ENCODE measurements at regions not wholly inside any gene's neighbourhood (a gene's known extent, or its start where the extent isn't known, plus 50 kb on each side); places are given as distances from the start of the nearest gene placed in this dataset.

DNA sequence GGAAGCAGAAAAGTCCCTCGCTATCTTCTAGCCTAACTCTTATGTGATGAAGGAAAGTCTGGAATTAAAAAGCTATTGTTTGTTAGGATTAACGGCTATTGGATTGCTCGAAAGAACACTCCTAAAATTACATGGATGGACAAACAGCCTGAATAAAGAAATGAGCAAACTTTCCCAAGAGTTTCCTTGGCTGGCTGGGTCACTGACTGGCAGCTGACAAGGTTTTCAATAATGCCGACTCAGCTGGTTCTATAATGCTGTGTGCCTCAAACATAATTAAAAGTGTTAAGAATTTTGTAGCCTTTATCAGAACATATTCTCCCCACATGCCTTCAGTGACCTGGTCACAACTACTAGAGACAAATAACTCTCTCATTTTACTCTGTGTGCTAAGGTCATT is 142.9 kb upstream of the ADAMTS9 start:
- TF ChIP-seq, protein P1, sequence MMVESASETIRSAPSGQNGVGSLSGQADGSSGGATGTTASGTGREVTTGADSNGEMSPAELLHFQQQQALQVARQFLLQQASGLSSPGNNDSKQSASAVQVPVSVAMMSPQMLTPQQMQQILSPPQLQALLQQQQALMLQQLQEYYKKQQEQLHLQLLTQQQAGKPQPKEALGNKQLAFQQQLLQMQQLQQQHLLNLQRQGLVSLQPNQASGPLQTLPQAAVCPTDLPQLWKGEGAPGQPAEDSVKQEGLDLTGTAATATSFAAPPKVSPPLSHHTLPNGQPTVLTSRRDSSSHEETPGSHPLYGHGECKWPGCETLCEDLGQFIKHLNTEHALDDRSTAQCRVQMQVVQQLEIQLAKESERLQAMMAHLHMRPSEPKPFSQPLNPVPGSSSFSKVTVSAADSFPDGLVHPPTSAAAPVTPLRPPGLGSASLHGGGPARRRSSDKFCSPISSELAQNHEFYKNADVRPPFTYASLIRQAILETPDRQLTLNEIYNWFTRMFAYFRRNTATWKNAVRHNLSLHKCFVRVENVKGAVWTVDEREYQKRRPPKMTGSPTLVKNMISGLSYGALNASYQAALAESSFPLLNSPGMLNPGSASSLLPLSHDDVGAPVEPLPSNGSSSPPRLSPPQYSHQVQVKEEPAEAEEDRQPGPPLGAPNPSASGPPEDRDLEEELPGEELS (CRISPR knock-in tag; IDR thresholded peaks at IDR 0.05): no peak
- TF ChIP-seq, protein P2, sequence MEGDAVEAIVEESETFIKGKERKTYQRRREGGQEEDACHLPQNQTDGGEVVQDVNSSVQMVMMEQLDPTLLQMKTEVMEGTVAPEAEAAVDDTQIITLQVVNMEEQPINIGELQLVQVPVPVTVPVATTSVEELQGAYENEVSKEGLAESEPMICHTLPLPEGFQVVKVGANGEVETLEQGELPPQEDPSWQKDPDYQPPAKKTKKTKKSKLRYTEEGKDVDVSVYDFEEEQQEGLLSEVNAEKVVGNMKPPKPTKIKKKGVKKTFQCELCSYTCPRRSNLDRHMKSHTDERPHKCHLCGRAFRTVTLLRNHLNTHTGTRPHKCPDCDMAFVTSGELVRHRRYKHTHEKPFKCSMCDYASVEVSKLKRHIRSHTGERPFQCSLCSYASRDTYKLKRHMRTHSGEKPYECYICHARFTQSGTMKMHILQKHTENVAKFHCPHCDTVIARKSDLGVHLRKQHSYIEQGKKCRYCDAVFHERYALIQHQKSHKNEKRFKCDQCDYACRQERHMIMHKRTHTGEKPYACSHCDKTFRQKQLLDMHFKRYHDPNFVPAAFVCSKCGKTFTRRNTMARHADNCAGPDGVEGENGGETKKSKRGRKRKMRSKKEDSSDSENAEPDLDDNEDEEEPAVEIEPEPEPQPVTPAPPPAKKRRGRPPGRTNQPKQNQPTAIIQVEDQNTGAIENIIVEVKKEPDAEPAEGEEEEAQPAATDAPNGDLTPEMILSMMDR (IDR thresholded peaks at IDR 0.05): no peak
- no peak for TF ChIP-seq ZBTB21 (CRISPR knock-in tag; IDR thresholded peaks at IDR 0.05; ENCODE audit: borderline replicate concordance)

Data from WTC11 (cell line).